ENCODE measurements at regions not wholly inside any gene's neighbourhood (a gene's known extent, or its start where the extent isn't known, plus 50 kb on each side); places are given as distances from the start of the nearest gene placed in this dataset.
"Not testable (repeated sequence)": the region's sequence is repeated elsewhere in the genome, so short reads cannot be mapped to it uniquely, and the experiment has no call there.

GRCh38 chr4:13678186-13678924, 50.8 kb upstream of the BOD1L1 start:
- Mint-ChIP-seq H3K27ac (no peak overlapping the region), H3K36me3 (no peaks in the 10 kb centered on the region), H3K9me3 (peaks cover 8 to 11% of the 10 kb centered on the region in 2 donors), H3K27me3 (no peaks in the 10 kb centered on the region), H3K4me1 (no peaks in the 10 kb centered on the region), H3K4me3 (no peak overlapping the region)
- DNase-seq (no peak), ATAC-seq (replicated peaks) (no peak)

DNA sequence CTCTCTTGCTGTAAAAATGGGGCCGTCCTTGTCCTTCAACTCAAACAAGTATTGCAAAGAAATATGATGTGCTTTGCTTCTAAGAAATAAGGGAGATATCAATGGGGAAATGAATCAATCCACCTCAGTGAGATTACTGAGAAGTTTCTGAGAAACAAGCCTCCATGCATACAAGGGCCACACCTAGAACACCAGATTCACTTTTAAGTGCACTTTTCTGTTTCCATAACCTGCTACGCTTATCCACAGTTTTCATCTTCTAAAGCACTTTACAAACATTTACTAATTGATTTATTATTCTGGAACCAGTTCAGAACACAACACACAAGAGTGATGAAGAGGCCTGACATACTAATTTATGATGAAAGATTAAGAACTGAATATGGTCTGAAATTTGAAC, 54.0 kb upstream of the BOD1L1 start:
- Mint-ChIP-seq H3K27ac (no peak overlapping the region), H3K36me3 (peaks cover 0 to 2% of the 10 kb centered on the region in 2 donors), H3K9me3 (peaks cover 16 to 18% of the 10 kb centered on the region in 2 donors), H3K27me3 (no peaks in the 10 kb centered on the region), H3K4me3 (no peak overlapping the region), H3K4me1 (no peaks in the 10 kb centered on the region)
- DNase-seq: no peak
- no peak for ATAC-seq (replicated peaks)

DNA sequence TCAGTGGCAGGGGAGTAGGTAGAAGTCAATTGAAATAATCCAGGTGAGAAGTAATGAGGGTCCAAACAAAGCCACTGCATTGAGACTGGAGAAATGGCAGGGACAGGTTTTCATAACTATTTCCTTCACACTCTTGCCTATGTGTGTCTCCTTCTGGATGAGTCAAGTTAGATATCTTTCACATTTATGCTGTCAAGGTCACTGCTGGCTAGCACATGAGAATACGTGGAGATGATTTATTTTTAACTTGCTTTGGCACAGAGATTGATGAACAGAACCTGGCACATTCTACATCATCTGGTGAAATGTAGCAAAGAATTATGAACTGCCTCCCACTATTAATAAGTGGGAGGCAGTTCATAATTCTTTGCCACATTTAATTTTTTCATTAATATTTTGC, 66.7 kb upstream of the BOD1L1 start:
- Mint-ChIP-seq H3K27ac (no peak overlapping the region), H3K9me3 (peaks cover 16% of the 10 kb centered on the region in 2 donors), H3K36me3 (no peaks in the 10 kb centered on the region), H3K4me3 (no peak overlapping the region), H3K27me3 (peaks cover 3 to 18% of the 10 kb centered on the region in 2 donors), H3K4me1 (no peaks in the 10 kb centered on the region)
- DNase-seq: no peak
- ATAC-seq (replicated peaks): no peak

DNA sequence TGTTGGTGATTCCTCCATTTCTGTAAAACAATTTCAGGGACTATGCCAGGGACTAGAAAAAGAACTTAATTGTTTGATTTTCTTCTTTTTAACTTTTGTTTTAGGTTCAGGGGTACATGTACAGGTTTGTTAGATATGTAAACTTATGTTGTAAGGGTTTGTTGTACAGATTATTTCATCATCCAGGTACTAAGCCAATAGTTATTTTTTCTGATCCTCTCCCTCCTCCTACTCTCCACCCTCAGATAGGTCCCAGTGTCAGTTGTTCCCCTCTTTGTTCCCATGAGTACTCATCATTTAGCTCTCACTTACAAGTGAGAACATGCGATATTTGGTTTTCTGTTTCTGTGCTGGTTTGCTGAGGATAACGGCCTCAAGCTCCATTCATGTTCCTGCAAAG, 70.8 kb upstream of the BOD1L1 start:
- H3K36me3 Mint-ChIP-seq: no peaks in the 10 kb centered on the region
- peaks cover 0 to 2% of the 10 kb centered on the region in 2 donors for H3K9me3 Mint-ChIP-seq
- peaks cover 3 to 7% of the 10 kb centered on the region in 2 donors for H3K27me3 Mint-ChIP-seq
- no peak overlapping the region for H3K27ac Mint-ChIP-seq
- DNase-seq: no peak
- H3K4me3 Mint-ChIP-seq: no peak overlapping the region
- ATAC-seq (replicated peaks): no peak
- H3K4me1 Mint-ChIP-seq: no peaks in the 10 kb centered on the region

- peaks cover 0 to 6% of the 10 kb centered on the region in 2 donors for H3K4me1 Mint-ChIP-seq
- H3K27ac Mint-ChIP-seq: no peak overlapping the region
- ATAC-seq (replicated peaks): no peak
- no peak overlapping the region for H3K4me3 Mint-ChIP-seq
- no peaks in the 10 kb centered on the region for H3K36me3 Mint-ChIP-seq
- peaks cover 0 to 1% of the 10 kb centered on the region in 2 donors for H3K9me3 Mint-ChIP-seq
- peaks cover 3 to 14% of the 10 kb centered on the region in 2 donors for H3K27me3 Mint-ChIP-seq
- DNase-seq: no peak
Measured at GRCh38 chr4:13700021-13700857, 72.7 kb upstream of the BOD1L1 start.

DNA sequence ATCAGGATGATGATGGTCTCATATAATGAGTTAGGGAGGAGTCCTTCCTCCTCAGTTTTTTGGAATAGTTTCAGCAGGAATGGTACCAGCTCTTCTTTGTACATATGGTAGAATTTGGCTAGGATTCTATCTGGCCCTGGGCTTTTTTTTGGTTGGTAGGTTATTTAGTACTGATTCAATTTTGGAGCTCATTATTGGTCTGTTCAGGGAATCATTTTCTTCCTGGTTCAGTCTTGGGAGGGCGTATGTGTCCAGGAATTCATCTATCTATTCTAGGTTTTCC, 73.3 kb upstream of the BOD1L1 start:
- H3K27me3 Mint-ChIP-seq: peaks cover 3 to 14% of the 10 kb centered on the region in 2 donors
- H3K9me3 Mint-ChIP-seq; DNase-seq; H3K27ac Mint-ChIP-seq; ATAC-seq (replicated peaks); H3K36me3 Mint-ChIP-seq; H3K4me3 Mint-ChIP-seq; H3K4me1 Mint-ChIP-seq: not testable (repeated sequence)

DNA sequence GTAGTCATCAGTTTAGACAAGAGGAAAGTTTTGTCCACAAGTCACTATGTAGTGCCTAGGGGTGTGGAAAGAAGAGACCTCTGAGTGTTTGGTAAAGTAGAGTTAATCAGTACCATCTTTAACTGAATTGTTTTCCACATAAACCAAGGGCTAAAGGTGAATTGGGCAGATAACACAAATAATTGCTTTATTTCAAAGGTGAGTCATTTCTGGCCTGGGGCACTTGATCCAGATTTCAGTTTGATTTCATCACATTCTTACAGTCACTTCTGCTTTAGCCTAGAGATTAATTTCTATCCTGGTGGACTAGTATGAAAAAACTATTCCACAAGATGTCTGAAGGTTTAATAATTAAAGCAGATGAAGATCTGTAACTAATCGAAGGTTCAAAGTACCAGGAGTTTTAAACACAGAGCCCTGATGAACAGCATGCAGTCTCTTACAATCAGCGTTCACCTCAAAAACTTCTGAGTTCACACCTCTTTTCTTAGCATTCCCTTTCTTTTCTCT, 74.5 kb upstream of the BOD1L1 start:
- Mint-ChIP-seq H3K27me3 (peaks cover 3 to 14% of the 10 kb centered on the region in 2 donors), H3K36me3 (no peaks in the 10 kb centered on the region), H3K27ac (no peak overlapping the region), H3K4me3 (no peak overlapping the region), H3K4me1 (peaks cover 0 to 6% of the 10 kb centered on the region in 2 donors), H3K9me3 (peaks cover 0 to 1% of the 10 kb centered on the region in 2 donors)
- ATAC-seq (replicated peaks) (no peak), DNase-seq (no peak)

GRCh38 chr4:13703096-13703495, 75.6 kb upstream of the BOD1L1 start:
- peaks cover 0 to 1% of the 10 kb centered on the region in 2 donors for H3K9me3 Mint-ChIP-seq
- no peak overlapping the region for H3K27ac Mint-ChIP-seq
- H3K4me3 Mint-ChIP-seq: no peak overlapping the region
- no peak for ATAC-seq (replicated peaks)
- H3K36me3 Mint-ChIP-seq: no peaks in the 10 kb centered on the region
- H3K27me3 Mint-ChIP-seq: peaks cover 3 to 14% of the 10 kb centered on the region in 2 donors
- peaks cover 0 to 6% of the 10 kb centered on the region in 2 donors for H3K4me1 Mint-ChIP-seq
- DNase-seq: no peak

- H3K27me3 Mint-ChIP-seq: peaks cover 0 to 14% of the 10 kb centered on the region in 2 donors
- H3K4me1 Mint-ChIP-seq: peaks cover 0 to 6% of the 10 kb centered on the region in 2 donors
- no peaks in the 10 kb centered on the region for H3K36me3 Mint-ChIP-seq
- no peak overlapping the region for H3K4me3 Mint-ChIP-seq
- DNase-seq: no peak
- H3K27ac Mint-ChIP-seq: no peak overlapping the region
- peaks cover 0 to 1% of the 10 kb centered on the region in 2 donors for H3K9me3 Mint-ChIP-seq
- no peak for ATAC-seq (replicated peaks)
Measured at GRCh38 chr4:13704035-13704434, 76.5 kb upstream of the BOD1L1 start.

- no peaks in the 10 kb centered on the region for H3K36me3 Mint-ChIP-seq
- H3K27ac Mint-ChIP-seq: no peak overlapping the region
- H3K4me3 Mint-ChIP-seq: no peak overlapping the region
- no peak for DNase-seq
- no peak for ATAC-seq (replicated peaks)
- peaks cover 0 to 14% of the 10 kb centered on the region in 2 donors for H3K27me3 Mint-ChIP-seq
- peaks cover 0 to 1% of the 10 kb centered on the region in 2 donors for H3K9me3 Mint-ChIP-seq
- H3K4me1 Mint-ChIP-seq: peaks cover 0 to 6% of the 10 kb centered on the region in 2 donors
Measured at GRCh38 chr4:13704761-13705160, 77.2 kb upstream of the BOD1L1 start.

DNA sequence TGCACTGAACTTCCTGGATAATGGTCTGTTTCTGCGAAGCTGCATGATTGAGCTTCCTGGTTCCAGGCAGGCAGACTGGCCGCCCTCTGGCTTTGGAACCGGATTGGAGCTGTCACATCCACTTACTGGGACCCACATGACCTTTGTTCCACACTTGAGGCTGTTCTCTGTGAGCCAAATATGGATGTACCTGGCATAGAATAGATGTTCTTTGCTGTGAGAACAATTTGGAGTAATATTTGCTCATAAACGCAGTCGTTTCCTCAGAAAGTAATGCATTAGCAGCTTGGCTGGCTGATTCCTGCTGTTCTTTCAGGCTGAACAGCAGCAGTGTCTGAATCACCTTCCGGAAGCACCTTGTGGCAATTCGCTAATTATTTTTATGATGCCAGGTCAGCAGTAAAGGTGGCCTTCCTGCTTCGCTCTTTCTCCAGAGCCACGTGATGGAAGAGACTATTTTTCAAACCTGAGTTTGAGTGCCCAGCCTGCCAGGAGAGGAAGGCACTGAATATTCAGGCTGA, 78.1 kb upstream of the BOD1L1 start:
- H3K4me1 Mint-ChIP-seq: peaks cover 0 to 6% of the 10 kb centered on the region in 2 donors
- no peaks in the 10 kb centered on the region for H3K36me3 Mint-ChIP-seq
- H3K27ac Mint-ChIP-seq: no peak overlapping the region
- H3K27me3 Mint-ChIP-seq: peaks cover 0 to 19% of the 10 kb centered on the region in 2 donors
- ATAC-seq (replicated peaks) (no peak), DNase-seq (no peak)
- peaks cover 0 to 4% of the 10 kb centered on the region in 2 donors for H3K9me3 Mint-ChIP-seq
- H3K4me3 Mint-ChIP-seq: no peak overlapping the region

- peaks cover 0 to 4% of the 10 kb centered on the region in 2 donors for H3K9me3 Mint-ChIP-seq
- H3K4me1 Mint-ChIP-seq: peaks cover 0 to 6% of the 10 kb centered on the region in 2 donors
- no peak overlapping the region for H3K4me3 Mint-ChIP-seq
- H3K36me3 Mint-ChIP-seq: no peaks in the 10 kb centered on the region
- ATAC-seq (replicated peaks) (no peak), DNase-seq (no peak)
- no peak overlapping the region for H3K27ac Mint-ChIP-seq
- peaks cover 0 to 14% of the 10 kb centered on the region in 2 donors for H3K27me3 Mint-ChIP-seq
Measured at GRCh38 chr4:13706120-13706519, 78.6 kb upstream of the BOD1L1 start.

DNA sequence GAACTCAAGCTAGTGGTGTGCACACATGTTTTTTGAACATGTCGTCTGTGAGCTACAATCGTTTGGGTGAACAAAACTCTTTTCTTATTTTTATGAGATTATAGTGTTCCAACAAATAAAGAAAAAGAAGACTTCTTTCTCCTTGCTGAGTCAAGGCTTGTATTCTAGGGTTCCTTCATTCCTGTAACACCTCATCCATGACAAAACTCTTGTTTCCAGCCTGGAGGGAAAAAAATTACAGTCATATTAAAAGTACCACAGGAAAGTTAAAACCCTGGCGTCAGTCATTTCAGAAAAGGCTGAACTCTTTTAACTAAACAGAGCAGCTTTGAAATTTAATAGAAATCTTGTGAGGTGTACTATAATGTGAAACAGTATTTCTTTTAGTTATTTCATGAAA, 79.2 kb upstream of the BOD1L1 start:
- Mint-ChIP-seq H3K36me3 (no peaks in the 10 kb centered on the region), H3K4me1 (peaks cover 0 to 6% of the 10 kb centered on the region in 2 donors), H3K4me3 (no peak overlapping the region), H3K27me3 (peaks cover 4 to 13% of the 10 kb centered on the region in 2 donors), H3K27ac (no peak overlapping the region), H3K9me3 (peaks cover 0 to 4% of the 10 kb centered on the region in 2 donors)
- ATAC-seq (replicated peaks) (no peak), DNase-seq (no peak)

DNA sequence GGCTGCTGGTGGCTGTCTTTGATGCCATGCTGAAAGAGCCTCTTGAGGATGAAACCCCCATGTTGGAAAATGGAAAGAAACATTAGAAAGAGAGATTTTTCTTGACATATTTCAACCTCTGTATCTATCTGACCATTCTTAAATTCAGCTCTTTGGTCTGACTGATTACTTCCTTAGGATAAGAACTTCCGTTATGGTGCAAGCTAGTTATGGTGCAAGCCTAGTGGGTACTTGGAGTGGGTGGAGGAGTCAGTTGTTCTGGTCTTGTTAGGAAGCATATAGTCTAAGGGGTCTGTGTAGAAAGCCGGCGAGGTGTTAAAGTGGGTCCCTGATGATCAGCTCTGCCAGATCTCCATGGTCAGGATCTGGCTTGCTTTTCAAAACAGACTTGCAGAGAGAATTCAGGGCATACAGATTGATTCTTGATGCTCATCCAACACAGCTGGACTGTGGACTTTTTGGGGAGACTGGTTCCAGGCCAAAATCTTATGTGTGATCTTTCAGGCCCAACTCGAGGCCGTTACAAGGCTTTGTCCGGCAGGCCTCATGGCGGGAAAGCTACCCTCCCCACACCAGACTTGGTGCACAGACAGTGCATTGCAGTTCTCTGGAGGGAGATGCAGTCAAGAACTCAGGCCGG, 82.8 kb upstream of the BOD1L1 start:
- Mint-ChIP-seq H3K4me3 (no peak overlapping the region), H3K27me3 (peaks cover 4 to 6% of the 10 kb centered on the region in 2 donors), H3K27ac (no peak overlapping the region), H3K9me3 (peaks cover 0 to 3% of the 10 kb centered on the region in 2 donors), H3K36me3 (no peaks in the 10 kb centered on the region), H3K4me1 (no peaks in the 10 kb centered on the region)
- ATAC-seq (replicated peaks): no peak
- no peak for DNase-seq

All from stimulated activated naive B cell treated with anti-CD40 and anti-IgM and Interleukin-4, amounts not matched to agents 10 μg/mL and 1 μg/mL and 100 μg/mL, for 72 hours (primary cell).